Activated T-cell treated with anti-CD3 and anti-CD28 coated beads, Interleukin-2, amount 50 U/mL, for 4 hours (primary cell): ENCODE measurements at regions not wholly inside any gene's neighbourhood (a gene's known extent, or its start where the extent isn't known, plus 50 kb on each side); places are given as distances from the start of the nearest gene placed in this dataset.

Source experiments
- ATAC-seq, 2 donors: fragments of 200-7000 bp; cut with Tn5 transposase; one replicate each; pipeline ENCODE4 v1.10.0; 2021
- DNase-seq: peaks from one replicate; pipeline ENCODE4 v3.0.0-alpha.2; 2020
- H3K27me3 Mint-ChIP-seq: one replicate; pipeline ENCODE4 v1.8.0; 2021; ENCODE audit warnings: low read depth, mixed read lengths
- H3K36me3 Mint-ChIP-seq: one replicate; pipeline ENCODE4 v1.8.0; 2022; ENCODE audit warnings: mixed read lengths; ENCODE audit not compliant: insufficient read depth
- H3K4me1 Mint-ChIP-seq: one replicate; pipeline ENCODE4 v1.8.0; 2021; ENCODE audit warnings: low read depth, mixed read lengths
- H3K4me3 Mint-ChIP-seq: one replicate; pipeline ENCODE4 v1.8.0; 2021; ENCODE audit warnings: mild to moderate bottlenecking, moderate library complexity, mixed read lengths
- H3K9me3 Mint-ChIP-seq: one replicate; pipeline ENCODE4 v1.8.0; 2021; ENCODE audit warnings: mixed read lengths

DNA sequence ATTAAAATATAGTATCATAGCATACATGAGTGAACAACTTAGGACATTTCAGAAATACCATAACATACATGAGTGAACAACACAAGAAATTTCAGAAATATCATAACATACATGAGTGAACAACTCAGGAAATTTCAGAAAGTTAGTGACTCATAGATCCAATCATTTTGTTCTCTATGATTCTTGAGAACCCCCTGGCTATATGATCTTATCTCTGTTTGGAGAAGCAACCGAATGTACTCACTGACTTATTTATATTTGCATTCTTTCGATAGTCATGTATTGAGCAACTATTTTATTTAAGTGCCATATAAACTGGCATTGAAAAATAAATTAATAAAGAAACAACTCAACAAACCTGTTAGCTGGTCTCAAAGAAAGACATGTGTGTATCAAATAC is 251.1 kb downstream of the EFNB2 start:
- Mint-ChIP-seq H3K4me1 (no peaks in the 10 kb centered on the region), H3K4me3 (no peak overlapping the region)
- no peak for DNase-seq

DNA sequence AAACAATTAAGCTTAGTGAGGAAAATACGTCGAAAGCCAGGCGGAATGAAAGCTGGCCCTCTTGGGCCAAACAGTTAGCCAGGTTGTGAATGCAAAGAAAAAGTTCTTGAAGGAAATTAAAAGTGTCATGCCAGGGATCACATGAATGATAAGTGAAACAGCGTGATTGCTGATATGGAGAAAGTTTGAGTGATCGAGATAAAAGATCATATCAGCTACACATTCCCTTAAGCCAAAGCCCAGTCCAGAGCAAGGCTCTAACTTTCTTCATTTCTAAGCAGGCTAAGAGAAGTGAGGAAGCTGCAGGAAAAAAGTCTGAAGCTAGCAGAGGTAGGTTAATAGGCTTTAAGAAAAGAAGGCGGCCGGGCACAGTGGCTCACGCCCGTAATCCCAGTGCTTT is 254.0 kb downstream of the EFNB2 start:
- H3K4me3 Mint-ChIP-seq = no peak overlapping the region
- no peaks in the 10 kb centered on the region for H3K27me3 Mint-ChIP-seq
- no peaks in the 10 kb centered on the region for H3K36me3 Mint-ChIP-seq
- DNase-seq (no peak), ATAC-seq (no peak)
- no peaks in the 10 kb centered on the region for H3K4me1 Mint-ChIP-seq
- H3K9me3 Mint-ChIP-seq = no peaks in the 10 kb centered on the region

More for the DNA sequence above, 251.1 kb downstream of the EFNB2 start:
- no peak for ATAC-seq
- no peaks in the 10 kb centered on the region for H3K27me3 Mint-ChIP-seq
- H3K36me3 Mint-ChIP-seq = no peaks in the 10 kb centered on the region
- peaks cover 2% of the 10 kb centered on the region for H3K9me3 Mint-ChIP-seq

DNA sequence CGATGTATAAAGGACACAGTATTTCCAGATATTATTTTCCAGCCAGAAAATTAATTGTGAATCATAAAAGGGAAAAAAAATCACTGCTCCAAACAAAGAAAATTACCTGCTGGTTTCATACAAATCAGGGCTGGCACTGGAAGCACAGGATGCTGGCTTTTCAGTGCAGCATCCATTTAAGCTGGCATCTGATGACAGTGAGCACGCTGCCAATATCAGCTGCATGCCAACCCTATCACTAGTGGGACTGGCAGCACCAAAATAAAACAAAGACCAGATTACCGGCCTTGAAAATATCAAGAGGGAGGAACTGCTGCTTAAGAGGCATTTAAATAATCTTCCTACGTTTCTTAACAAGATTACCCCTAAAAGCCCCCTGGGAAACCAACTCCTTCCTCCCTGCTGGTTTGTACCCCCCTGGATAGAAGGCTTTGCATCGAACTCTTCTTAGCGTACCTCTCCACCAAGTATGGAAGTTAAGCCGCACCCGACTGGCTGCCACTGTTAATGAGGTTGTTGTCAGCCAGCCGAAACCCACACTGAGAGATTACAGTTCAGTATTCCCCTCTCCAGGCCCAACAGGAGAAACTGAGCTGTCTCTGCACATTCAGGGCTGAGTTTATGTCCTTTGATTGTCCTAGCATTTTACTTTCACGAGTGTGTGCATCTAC is 257.8 kb downstream of the EFNB2 start:
- H3K36me3 Mint-ChIP-seq = no peaks in the 10 kb centered on the region
- no peak for DNase-seq
- no peaks in the 10 kb centered on the region for H3K27me3 Mint-ChIP-seq
- H3K4me3 Mint-ChIP-seq = no peak overlapping the region
- H3K9me3 Mint-ChIP-seq = no peaks in the 10 kb centered on the region
- no peak for ATAC-seq
- H3K4me1 Mint-ChIP-seq = no peaks in the 10 kb centered on the region

GRCh38 chr13:106276876-106277275 is 258.6 kb downstream of the EFNB2 start:
- Mint-ChIP-seq H3K4me1 (no peaks in the 10 kb centered on the region), H3K4me3 (no peak overlapping the region)

GRCh38 chr13:106275446-106276032 is 259.9 kb downstream of the EFNB2 start:
- DNase-seq (no peak), ATAC-seq (no peak)
- Mint-ChIP-seq H3K4me1 (no peaks in the 10 kb centered on the region), H3K9me3 (no peaks in the 10 kb centered on the region), H3K36me3 (no peaks in the 10 kb centered on the region), H3K27me3 (no peaks in the 10 kb centered on the region), H3K4me3 (no peak overlapping the region)

More at GRCh38 chr13:106276876-106277275, 258.6 kb downstream of the EFNB2 start:
- Mint-ChIP-seq H3K27me3 (no peaks in the 10 kb centered on the region), H3K36me3 (no peaks in the 10 kb centered on the region), H3K9me3 (no peaks in the 10 kb centered on the region)
- DNase-seq (no peak), ATAC-seq (no peak)

GRCh38 chr13:106274551-106275203 is 260.8 kb downstream of the EFNB2 start:
- H3K27me3 Mint-ChIP-seq = no peaks in the 10 kb centered on the region
- DNase-seq = no peak
- no peak overlapping the region for H3K4me3 Mint-ChIP-seq
- H3K36me3 Mint-ChIP-seq = no peaks in the 10 kb centered on the region
- H3K9me3 Mint-ChIP-seq = no peaks in the 10 kb centered on the region
- no peaks in the 10 kb centered on the region for H3K4me1 Mint-ChIP-seq
- ATAC-seq = no peak

DNA sequence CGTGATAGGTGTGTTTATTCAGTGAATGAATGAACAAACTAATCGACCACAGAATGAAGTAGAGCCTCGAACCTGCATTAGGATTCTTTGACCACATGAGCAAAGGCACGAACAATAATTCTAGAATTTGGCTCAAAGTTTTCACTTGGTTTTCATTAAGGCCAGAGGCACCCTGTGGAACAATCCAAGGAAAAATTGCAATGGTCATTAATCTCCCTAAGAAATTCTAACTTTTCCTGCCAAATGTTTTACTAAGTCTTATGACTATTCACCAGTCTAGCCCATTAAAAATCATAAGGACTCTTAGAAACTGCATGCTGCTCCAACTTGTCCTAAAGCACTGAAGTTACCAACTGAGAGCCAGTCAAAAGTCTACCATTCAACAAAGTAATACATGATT is 271.7 kb downstream of the EFNB2 start:
- H3K27me3 Mint-ChIP-seq = no peaks in the 10 kb centered on the region
- H3K4me3 Mint-ChIP-seq = no peak overlapping the region
- no peak for DNase-seq
- H3K4me1 Mint-ChIP-seq = no peaks in the 10 kb centered on the region
- no peaks in the 10 kb centered on the region for H3K9me3 Mint-ChIP-seq
- no peak for ATAC-seq
- no peaks in the 10 kb centered on the region for H3K36me3 Mint-ChIP-seq

- H3K9me3 Mint-ChIP-seq = no peaks in the 10 kb centered on the region
- no peak overlapping the region for H3K4me3 Mint-ChIP-seq
- no peaks in the 10 kb centered on the region for H3K4me1 Mint-ChIP-seq
- no peak for ATAC-seq
- no peaks in the 10 kb centered on the region for H3K27me3 Mint-ChIP-seq
- no peaks in the 10 kb centered on the region for H3K36me3 Mint-ChIP-seq
- no peak for DNase-seq
Measured at GRCh38 chr13:106262886-106263285, 272.6 kb downstream of the EFNB2 start.

GRCh38 chr13:106261450-106261849 is 274.0 kb downstream of the EFNB2 start:
- H3K4me3 Mint-ChIP-seq = no peak overlapping the region
- ATAC-seq = no peak
- no peaks in the 10 kb centered on the region for H3K9me3 Mint-ChIP-seq
- no peaks in the 10 kb centered on the region for H3K27me3 Mint-ChIP-seq
- H3K36me3 Mint-ChIP-seq = no peaks in the 10 kb centered on the region
- no peak for DNase-seq
- H3K4me1 Mint-ChIP-seq = no peaks in the 10 kb centered on the region

DNA sequence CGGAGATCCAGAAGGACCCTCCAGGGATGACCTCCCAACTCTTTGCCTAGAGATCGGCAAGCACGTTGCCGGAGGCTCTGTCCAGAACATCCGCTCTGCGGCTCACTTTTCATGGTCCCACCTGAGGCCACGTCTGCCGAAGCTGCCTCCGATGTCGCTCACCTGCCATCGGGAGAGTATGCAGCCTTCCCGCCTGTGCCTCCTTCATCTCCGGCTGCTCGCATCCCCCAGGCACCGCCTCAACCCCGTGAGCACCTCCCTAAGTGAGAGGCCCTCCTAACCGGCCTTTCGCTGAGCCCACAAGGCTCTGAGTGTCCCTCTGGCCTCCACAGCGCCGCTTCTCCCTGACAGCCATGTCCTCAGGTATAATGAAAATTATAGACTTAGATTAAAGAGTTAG is 275.1 kb downstream of the EFNB2 start:
- H3K27me3 Mint-ChIP-seq = no peaks in the 10 kb centered on the region
- no peak for ATAC-seq
- no peak for DNase-seq
- H3K4me3 Mint-ChIP-seq = no peak overlapping the region
- no peaks in the 10 kb centered on the region for H3K9me3 Mint-ChIP-seq
- no peaks in the 10 kb centered on the region for H3K36me3 Mint-ChIP-seq
- H3K4me1 Mint-ChIP-seq = no peaks in the 10 kb centered on the region

DNA sequence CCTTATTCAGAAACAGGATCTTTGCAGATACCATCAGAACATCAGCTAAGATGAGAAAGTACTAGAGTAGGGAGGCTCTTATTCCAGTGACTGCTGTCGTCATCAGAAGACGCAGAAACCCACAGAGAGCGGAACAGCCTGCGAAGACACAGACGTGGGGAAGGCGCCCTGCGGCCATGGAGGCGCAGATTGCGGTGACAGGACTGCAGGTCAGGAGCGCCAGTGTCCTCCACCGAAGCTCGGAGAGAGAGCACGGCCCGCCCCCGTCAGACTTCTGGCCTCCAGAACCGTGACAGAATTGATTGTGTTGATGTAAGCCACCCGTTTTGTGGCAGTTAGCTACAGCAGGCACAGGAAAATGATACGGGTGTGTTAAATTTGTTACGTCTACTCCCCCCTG is 275.5 kb downstream of the EFNB2 start:
- Mint-ChIP-seq H3K27me3 (no peaks in the 10 kb centered on the region), H3K4me1 (no peaks in the 10 kb centered on the region), H3K36me3 (no peaks in the 10 kb centered on the region), H3K9me3 (no peaks in the 10 kb centered on the region), H3K4me3 (no peak overlapping the region)
- ATAC-seq (no peak), DNase-seq (no peak)

- Mint-ChIP-seq H3K27me3 (no peaks in the 10 kb centered on the region), H3K4me1 (no peaks in the 10 kb centered on the region), H3K36me3 (no peaks in the 10 kb centered on the region), H3K4me3 (no peak overlapping the region), H3K9me3 (no peaks in the 10 kb centered on the region)
- no peak for DNase-seq
- ATAC-seq = no peak
Measured at GRCh38 chr13:106246666-106247188, 288.7 kb downstream of the EFNB2 start.

DNA sequence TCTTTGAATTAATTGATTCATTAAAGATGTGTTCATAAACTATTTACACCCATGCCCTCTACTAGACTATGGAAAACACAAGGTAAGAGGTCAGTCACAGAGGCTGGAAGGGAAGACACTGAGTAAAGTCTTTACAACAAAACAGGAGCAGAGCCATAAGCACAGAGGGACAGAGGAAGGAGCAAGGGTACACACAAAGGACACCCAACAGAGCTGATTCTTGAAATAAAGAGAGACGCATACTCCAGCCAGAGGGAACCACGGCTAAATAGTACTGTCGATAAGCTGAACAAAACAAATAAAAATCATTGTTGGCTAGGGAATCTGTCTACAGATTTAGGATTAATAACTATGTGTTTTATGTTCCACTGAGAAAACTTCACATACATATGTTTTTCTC is 289.2 kb downstream of the EFNB2 start:
- Mint-ChIP-seq H3K4me3 (no peak overlapping the region), H3K4me1 (no peaks in the 10 kb centered on the region), H3K9me3 (no peaks in the 10 kb centered on the region), H3K36me3 (no peaks in the 10 kb centered on the region), H3K27me3 (no peaks in the 10 kb centered on the region)
- ATAC-seq = no peak
- no peak for DNase-seq

DNA sequence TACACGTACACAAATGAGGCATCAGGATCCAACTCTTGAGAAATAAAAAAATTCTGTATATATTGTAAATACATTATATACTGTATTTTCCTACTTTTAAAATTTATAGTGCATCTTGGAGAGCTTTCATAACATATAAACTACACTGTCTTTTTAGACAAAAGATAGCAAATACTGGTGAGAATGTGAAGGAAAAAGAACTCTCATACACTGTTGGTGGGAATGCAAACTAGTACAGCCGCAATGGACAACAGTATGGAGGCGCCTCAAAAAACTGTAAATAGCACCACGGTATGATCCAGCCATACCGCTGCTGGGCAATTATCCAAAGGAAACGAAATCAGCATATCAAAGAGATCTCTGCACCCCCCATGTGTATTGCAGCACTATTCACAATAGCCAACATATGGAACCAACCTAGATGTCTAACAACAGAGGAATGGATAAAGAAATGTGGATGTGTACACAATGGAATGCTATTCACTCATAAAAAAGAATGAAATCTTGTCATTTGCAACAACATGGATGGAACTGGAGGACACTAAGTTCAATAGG is 292.4 kb downstream of the EFNB2 start:
- H3K4me3 Mint-ChIP-seq = no peak overlapping the region
- DNase-seq (no peak), ATAC-seq (no peak)
- H3K4me1 Mint-ChIP-seq = no peaks in the 10 kb centered on the region
- no peaks in the 10 kb centered on the region for H3K36me3 Mint-ChIP-seq
- no peaks in the 10 kb centered on the region for H3K9me3 Mint-ChIP-seq
- H3K27me3 Mint-ChIP-seq = no peaks in the 10 kb centered on the region
